H1 (cell line): ENCODE measurements at regions not wholly inside any gene's neighbourhood (a gene's known extent, or its start where the extent isn't known, plus 50 kb on each side); places are given as distances from the start of the nearest gene placed in this dataset.

Source experiments
- CTCF ChIA-PET: fragments of 300-600 bp; sonication (Branson Sonifier 250); formaldehyde crosslinking; loops from one replicate; lab custom pipeline; 2021; ENCODE audit not compliant: partially characterized antibody; lab: Charles Lee
- POLR2A ChIA-PET: fragments of 300-600 bp; sonication (Branson Sonifier 250); formaldehyde crosslinking; loops from one replicate; lab custom pipeline; 2021; ENCODE audit warnings: inconsistent platforms; ENCODE audit not compliant: partially characterized antibody; lab: Charles Lee
- DNase-seq, 2 experiments: peaks; one replicate each; pipeline versions ENCODE4 v3.0.0 to v3.0.0-alpha.2; 2010 to 2022; ENCODE audit warnings: low spot score in 2 of 2, low read depth in 1 of 2, mixed read lengths in 1 of 2
- FAIRE-seq: peaks from 2 replicates; lab custom pipeline; 2011; peaks lifted over from hg19 to GRCh38; lab: Jason Lieb, UNC
- H2AFZ ChIP-seq: 2 replicates; pipeline ENCODE4 v1.8.1; 2012; ENCODE audit warnings: low read length, inconsistent platforms
- H2AK5ac ChIP-seq: 2 replicates; pipeline ENCODE4 v1.6.1; 2013; ENCODE audit warnings: low read depth, low read length
- H2BK120ac ChIP-seq: replicated peaks from 2 replicates; pipeline ENCODE3; 2013; ENCODE audit warnings: low read depth, low read length, inconsistent platforms
- H2BK12ac ChIP-seq: 2 replicates; pipeline ENCODE4 v1.6.1; 2013; ENCODE audit warnings: low read depth, low read length
- H2BK15ac ChIP-seq: 2 replicates; pipeline ENCODE4 v1.6.1; 2013; ENCODE audit warnings: low read length
- H2BK20ac ChIP-seq: 2 replicates; pipeline ENCODE4 v1.6.1; 2013; ENCODE audit warnings: low read length
- H2BK5ac ChIP-seq: 2 replicates; pipeline ENCODE4 v1.6.1; 2013; ENCODE audit warnings: low read depth, low read length
- H3K14ac ChIP-seq: 2 replicates; pipeline ENCODE4 v1.6.1; 2013; ENCODE audit warnings: inconsistent platforms; ENCODE audit not compliant: insufficient read length
- H3K18ac ChIP-seq: 2 replicates; pipeline ENCODE4 v1.6.1; 2013; ENCODE audit warnings: low read length; ENCODE audit errors: extremely low read depth
- H3K23ac ChIP-seq: 2 replicates; pipeline ENCODE4 v1.6.1; 2013; ENCODE audit warnings: inconsistent platforms; ENCODE audit not compliant: insufficient read length
- H3K23me2 ChIP-seq: 2 replicates; pipeline ENCODE4 v1.6.1; 2013; ENCODE audit warnings: low read depth, low read length
- H3K27ac ChIP-seq: 2 replicates; pipeline ENCODE4 v1.6.1; 2011; ENCODE audit warnings: low read depth, low read length, inconsistent platforms
- H3K27me3 ChIP-seq, 4 experiments: replicated peaks in 1 of 4; 1 replicate in 1 of 4; 2 replicates in 3 of 4; pipeline versions ENCODE4 v1.6.1 to v1.8.1; 2011 to 2013; ENCODE audit warnings: low read length in 3 of 4, mild to moderate bottlenecking in 3 of 4, inconsistent platforms in 2 of 4, mixed read lengths in 2 of 4, moderate library complexity in 1 of 4; ENCODE audit not compliant: control insufficient read depth in 3 of 4, insufficient read depth in 3 of 4; ENCODE audit errors: extremely low read depth in 1 of 4
- H3K36me3 ChIP-seq, 4 experiments: 2 replicates each; pipeline versions ENCODE4 v1.6.1 to v1.8.1; 2011 to 2013; ENCODE audit warnings: mild to moderate bottlenecking in 4 of 4, low read length in 3 of 4, moderate library complexity in 2 of 4, control low read depth in 1 of 4, inconsistent platforms in 1 of 4; ENCODE audit not compliant: insufficient read depth in 4 of 4, control insufficient read depth in 2 of 4
- H3K4ac ChIP-seq: replicated peaks from 2 replicates; pipeline ENCODE3; 2013; ENCODE audit warnings: low read length, low read depth, mixed read lengths, inconsistent platforms; ENCODE audit not compliant: insufficient read length
- H3K4me1 ChIP-seq, 4 experiments: replicated peaks in 1 of 4; 1 replicate in 1 of 4; 2 replicates in 3 of 4; pipeline versions ENCODE4 v1.6.1 to v1.8.1; 2011 to 2013; ENCODE audit warnings: low read length in 3 of 4, inconsistent platforms in 2 of 4, mixed read lengths in 1 of 4; ENCODE audit not compliant: insufficient read depth in 4 of 4, control insufficient read depth in 3 of 4
- H3K4me2 ChIP-seq, 2 experiments: 2 replicates each; pipeline versions ENCODE4 v1.6.1 to v1.8.1; 2011 to 2013; ENCODE audit warnings: low read depth in 2 of 2, low read length in 2 of 2, control low read depth in 1 of 2, inconsistent platforms in 1 of 2, mild to moderate bottlenecking in 1 of 2; ENCODE audit not compliant: insufficient read depth in 1 of 2
- H3K4me3 ChIP-seq, 4 experiments: fragments of 200-600, 300-600 bp in 1 of 4; sonication (generic), shearing (Covaris generic), sonication (Bioruptor Twin) in 1 of 4; 2 replicates each; pipeline versions ENCODE4 v1.5.1 to v1.8.1; 2011 to 2016; ENCODE audit warnings: low read length in 4 of 4, low read depth in 3 of 4, control low read depth in 2 of 4, inconsistent platforms in 2 of 4, mild to moderate bottlenecking in 2 of 4, mixed read lengths in 1 of 4, moderate library complexity in 1 of 4; ENCODE audit not compliant: insufficient read depth in 2 of 4; ENCODE audit errors: extremely low read depth in 1 of 4
- H3K56ac ChIP-seq: replicated peaks from 2 replicates; pipeline ENCODE3; 2013; ENCODE audit warnings: low read depth, mild to moderate bottlenecking, mixed read lengths, low read length, inconsistent platforms; ENCODE audit not compliant: insufficient read length
- H3K79me1 ChIP-seq: 2 replicates; pipeline ENCODE4 v1.6.1; 2013; ENCODE audit warnings: low read depth, low read length, control low read depth
- H3K79me2 ChIP-seq, 2 experiments: 2 replicates each; pipeline versions ENCODE4 v1.6.1 to v1.8.1; 2012 to 2013; ENCODE audit warnings: low read length in 2 of 2, mild to moderate bottlenecking in 2 of 2, inconsistent platforms in 1 of 2; ENCODE audit not compliant: insufficient read depth in 2 of 2, control insufficient read depth in 1 of 2
- H3K9ac ChIP-seq, 4 experiments: replicated peaks in 1 of 4; 1 replicate in 1 of 4; 2 replicates in 3 of 4; pipeline versions ENCODE4 v1.6.1 to v1.8.1; 2011 to 2013; ENCODE audit warnings: low read depth in 3 of 4, low read length in 3 of 4, control low read depth in 2 of 4, mild to moderate bottlenecking in 2 of 4, moderate library complexity in 2 of 4, inconsistent platforms in 1 of 4; ENCODE audit errors: extremely low read depth in 1 of 4
- H3K9me3 ChIP-seq, 2 experiments: 2 replicates each; pipeline versions ENCODE4 v1.6.1 to v1.8.1; 2012 to 2013; ENCODE audit warnings: mild to moderate bottlenecking in 2 of 2, moderate library complexity in 2 of 2, control low read depth in 1 of 2, inconsistent platforms in 1 of 2, low read depth in 1 of 2, low read length in 1 of 2, mixed read lengths in 1 of 2; ENCODE audit not compliant: insufficient read depth in 2 of 2
- H4K20me1 ChIP-seq, 2 experiments: replicated peaks in 1 of 2; 2 replicates each; pipeline versions ENCODE3 to v1.8.1; 2011 to 2013; ENCODE audit warnings: inconsistent platforms in 2 of 2, low read length in 2 of 2, mild to moderate bottlenecking in 1 of 2; ENCODE audit not compliant: insufficient read depth in 2 of 2, control insufficient read depth in 1 of 2
- H4K5ac ChIP-seq: 2 replicates; pipeline ENCODE4 v1.6.1; 2013; ENCODE audit warnings: low read length, low read depth, mixed read lengths, inconsistent platforms; ENCODE audit not compliant: insufficient read length
- H4K8ac ChIP-seq: 2 replicates; pipeline ENCODE4 v1.8.0; 2013; ENCODE audit warnings: mild to moderate bottlenecking, moderate library complexity, low read length, inconsistent platforms; ENCODE audit not compliant: insufficient read depth; ENCODE audit errors: extremely low read depth
- H4K91ac ChIP-seq: replicated peaks from 2 replicates; pipeline ENCODE3; 2013; ENCODE audit warnings: low read length, mixed read lengths, inconsistent platforms; ENCODE audit not compliant: insufficient read length
- E2F6 ChIP-seq: IDR thresholded peaks from 2 replicates; pipeline ENCODE4 v1.6.1; 2012; ENCODE audit warnings: inconsistent platforms
- JUND ChIP-seq: IDR thresholded peaks from 2 replicates; pipeline ENCODE4 v1.6.1; 2011; ENCODE audit warnings: mild to moderate bottlenecking, improper control_type of control experiment, low read length
- TAF7 ChIP-seq: optimal IDR thresholded peaks from 2 replicates; pipeline ENCODE3; 2011; ENCODE audit warnings: low read depth, mild to moderate bottlenecking, inconsistent platforms, low read length, moderate library complexity, borderline replicate concordance
- WGBS, 2 experiments: shearing (Covaris generic) in 1 of 2; methylation state at CpG; one replicate each; pipeline versions ENCODE4 v1.1.6 to v1.1.7; 2013 to 2015; ENCODE audit warnings: low lambda C conversion rate in 2 of 2, mixed read lengths in 2 of 2, inconsistent platforms in 1 of 2, low coverage in 1 of 2, missing lambda C conversion rate in 1 of 2; ENCODE audit not compliant: insufficient replicate concordance in 2 of 2, insufficient coverage in 1 of 2, insufficient read length in 1 of 2; ENCODE audit errors: extremely low coverage in 1 of 2, missing lambda C conversion rate in 1 of 2; 5-methylcytosine and 5-hydroxymethylcytosine counted together

GRCh38 chr2:100707016-100707947 is 112.7 kb upstream of the NPAS2 start:
- H3K23me2 ChIP-seq = no peaks in the 10 kb centered on the region
- H4K5ac ChIP-seq = no peak overlapping the region
- no peak overlapping the region for H3K4me3 ChIP-seq
- H4K8ac ChIP-seq = no peak overlapping the region
- FAIRE-seq (no peak), DNase-seq (no peak)
- H3K9me3 ChIP-seq = no peaks in the 10 kb centered on the region
- H3K79me2 ChIP-seq = no peaks in the 10 kb centered on the region
- H3K4ac ChIP-seq = no peak overlapping the region
- ChIA-PET CTCF (interaction anchor here (0.8 to 2.1 kb wide), 5 partner anchors 15 to 211 kb away, joined by 3 to 6 read pairs (median 5); no protein-coding TSS in a partner anchor), POLR2A (interaction anchor here (0.6 kb wide), 1 partner anchor 44 kb away, joined by 3 read pairs; no protein-coding TSS in a partner anchor)
- no peak overlapping the region for H4K91ac ChIP-seq
- H3K23ac ChIP-seq = no peak overlapping the region
- no peak overlapping the region for H2BK20ac ChIP-seq
- H2BK5ac ChIP-seq = no peak overlapping the region
- H2BK12ac ChIP-seq = no peak overlapping the region
- 91% methylated on average over 21 of the region's 21 CpGs; no CpG with 5 or more reads in 1 of the 2 experiments for WGBS, 2 experiments
- H3K56ac ChIP-seq = no peak overlapping the region
- no peaks in the 10 kb centered on the region for H3K36me3 ChIP-seq
- H4K20me1 ChIP-seq = no peaks in the 10 kb centered on the region
- H3K27ac ChIP-seq = no peak overlapping the region
- no peak overlapping the region for H3K9ac ChIP-seq
- no peak overlapping the region for H2AFZ ChIP-seq
- no peak overlapping the region for H2BK120ac ChIP-seq
- TF ChIP-seq TAF7 = no peak
- no peak for TF ChIP-seq JUND
- TF ChIP-seq E2F6 = no peak
- H3K4me1 ChIP-seq = peaks cover 0 to 6% (median 2%) of the 10 kb centered on the region in 4 experiments; a peak in 3 of 7 replicates
- H2BK15ac ChIP-seq = no peak overlapping the region
- H3K14ac ChIP-seq = no peak overlapping the region
- H3K27me3 ChIP-seq = no peaks in the 10 kb centered on the region
- no peaks in the 10 kb centered on the region for H3K79me1 ChIP-seq
- no peak overlapping the region for H3K4me2 ChIP-seq
- no peak overlapping the region for H3K18ac ChIP-seq
- H2AK5ac ChIP-seq = no peak overlapping the region
